Glutamatergic neuron (in vitro differentiated cells): ENCODE measurements at regions not wholly inside any gene's neighbourhood (a gene's known extent, or its start where the extent isn't known, plus 50 kb on each side); places are given as distances from the start of the nearest gene placed in this dataset.

Source experiments
- DNase-seq: peaks from one replicate; pipeline ENCODE4 v3.0.0; 2022
- H3K27ac Mint-ChIP-seq: one replicate; pipeline ENCODE4 v1.8.0; 2020; ENCODE audit warnings: mild to moderate bottlenecking, mixed read lengths, inconsistent platforms; ENCODE audit not compliant: unreplicated experiment
- H3K27me3 Mint-ChIP-seq: one replicate; pipeline ENCODE4 v1.8.0; 2020; ENCODE audit warnings: mild to moderate bottlenecking, moderate library complexity, mixed read lengths, inconsistent platforms; ENCODE audit not compliant: unreplicated experiment
- H3K36me3 Mint-ChIP-seq: one replicate; pipeline ENCODE4 v1.8.0; 2020; ENCODE audit warnings: mild to moderate bottlenecking, mixed read lengths, inconsistent platforms; ENCODE audit not compliant: unreplicated experiment
- H3K4me1 Mint-ChIP-seq: one replicate; pipeline ENCODE4 v1.8.0; 2020; ENCODE audit warnings: mild to moderate bottlenecking, low read depth, mixed read lengths, inconsistent platforms; ENCODE audit not compliant: unreplicated experiment
- H3K4me3 Mint-ChIP-seq: one replicate; pipeline ENCODE4 v1.8.0; 2020; ENCODE audit warnings: mild to moderate bottlenecking, mixed read lengths, inconsistent platforms; ENCODE audit not compliant: unreplicated experiment
- H3K9me3 Mint-ChIP-seq: one replicate; pipeline ENCODE4 v1.8.0; 2020; ENCODE audit warnings: mild to moderate bottlenecking, moderate library complexity, mixed read lengths, inconsistent platforms; ENCODE audit not compliant: unreplicated experiment
- CTCF ChIP-seq: fragments of 200-600 bp; sonication (generic); IDR thresholded peaks from one replicate; pipeline ENCODE4 v1.5.0; 2021; ENCODE audit not compliant: partially characterized antibody, unreplicated experiment

GRCh38 chr3:4138150-4138785, 164.9 kb upstream of the SETMAR start:
- no peak overlapping the region for H3K4me3 Mint-ChIP-seq
- TF ChIP-seq CTCF, result no peak
- H3K27ac Mint-ChIP-seq, result no peak overlapping the region
- H3K9me3 Mint-ChIP-seq, result no peaks in the 10 kb centered on the region
- no peaks in the 10 kb centered on the region for H3K4me1 Mint-ChIP-seq
- H3K27me3 Mint-ChIP-seq, result no peaks in the 10 kb centered on the region
- no peak for DNase-seq
- no peaks in the 10 kb centered on the region for H3K36me3 Mint-ChIP-seq

GRCh38 chr3:4138786-4139431, 164.3 kb upstream of the SETMAR start:
- no peaks in the 10 kb centered on the region for H3K9me3 Mint-ChIP-seq
- H3K27me3 Mint-ChIP-seq, result no peaks in the 10 kb centered on the region
- no peak for DNase-seq
- no peaks in the 10 kb centered on the region for H3K4me1 Mint-ChIP-seq
- no peaks in the 10 kb centered on the region for H3K36me3 Mint-ChIP-seq
- no peak for TF ChIP-seq CTCF
- no peak overlapping the region for H3K4me3 Mint-ChIP-seq
- no peak overlapping the region for H3K27ac Mint-ChIP-seq

GRCh38 chr3:4139462-4140140, 163.6 kb upstream of the SETMAR start:
- Mint-ChIP-seq H3K4me3 (no peak overlapping the region), H3K27me3 (no peaks in the 10 kb centered on the region), H3K27ac (no peak overlapping the region), H3K36me3 (no peaks in the 10 kb centered on the region), H3K4me1 (no peaks in the 10 kb centered on the region), H3K9me3 (no peaks in the 10 kb centered on the region)
- TF ChIP-seq CTCF, result no peak
- DNase-seq, result no peak

- H3K4me1 Mint-ChIP-seq, result no peaks in the 10 kb centered on the region
- no peak overlapping the region for H3K27ac Mint-ChIP-seq
- no peaks in the 10 kb centered on the region for H3K27me3 Mint-ChIP-seq
- TF ChIP-seq CTCF, result no peak
- no peak overlapping the region for H3K4me3 Mint-ChIP-seq
- H3K36me3 Mint-ChIP-seq, result no peaks in the 10 kb centered on the region
- DNase-seq, result no peak
- no peaks in the 10 kb centered on the region for H3K9me3 Mint-ChIP-seq
Measured at GRCh38 chr3:4140921-4141320, 162.2 kb upstream of the SETMAR start.
